HG02610 (cell line): ENCODE measurements at regions not wholly inside any gene's neighbourhood (a gene's known extent, or its start where the extent isn't known, plus 50 kb on each side); places are given as distances from the start of the nearest gene placed in this dataset.

Experiments used
- ATAC-seq: cut with Tn5 transposase; IDR thresholded peaks from one replicate; pipeline ENCODE4 v1.9.1; 2021; ENCODE audit warnings: mild to moderate bottlenecking, moderate library complexity; ENCODE audit not compliant: unreplicated experiment

GRCh38 chrX:109926743-109927662 lies 75.9 kb upstream of the TMEM164 start:
- no peak for ATAC-seq

- no peak for ATAC-seq
Observed at GRCh38 chrX:109927663-109928273, 75.1 kb upstream of the TMEM164 start.

- no peak for ATAC-seq
Observed at GRCh38 chrX:109928596-109929335, 74.1 kb upstream of the TMEM164 start.

- ATAC-seq: no peak
Observed at GRCh38 chrX:109931677-109932076, 71.2 kb upstream of the TMEM164 start.

GRCh38 chrX:109934434-109934833 lies 68.5 kb upstream of the TMEM164 start:
- ATAC-seq: no peak

- ATAC-seq: no peak
Observed at GRCh38 chrX:109934935-109935334, 68.0 kb upstream of the TMEM164 start.

GRCh38 chrX:109936114-109936513 lies 66.8 kb upstream of the TMEM164 start:
- no peak for ATAC-seq

- no peak for ATAC-seq
Observed at GRCh38 chrX:109936598-109936997, 66.3 kb upstream of the TMEM164 start.

- ATAC-seq: no peak
Observed at GRCh38 chrX:109939498-109939897, 63.4 kb upstream of the TMEM164 start.

GRCh38 chrX:109940411-109940810 lies 62.5 kb upstream of the TMEM164 start:
- ATAC-seq: no peak

GRCh38 chrX:109943092-109943739 lies 59.7 kb upstream of the TMEM164 start:
- ATAC-seq: no peak

GRCh38 chrX:109943740-109944092 lies 59.2 kb upstream of the TMEM164 start:
- ATAC-seq: no peak

- no peak for ATAC-seq
Observed at GRCh38 chrX:109952050-109952449, 50.9 kb upstream of the TMEM164 start.

GRCh38 chrX:109952985-109953905 lies 49.7 kb upstream of the TMEM164 start:
- peak; percentile 96 for ATAC-seq
